ENCODE measurements at regions not wholly inside any gene's neighbourhood (a gene's known extent, or its start where the extent isn't known, plus 50 kb on each side); places are given as distances from the start of the nearest gene placed in this dataset.
"Not testable (repeated sequence)": the region's sequence is repeated elsewhere in the genome, so short reads cannot be mapped to it uniquely, and the experiment has no call there.

DNA sequence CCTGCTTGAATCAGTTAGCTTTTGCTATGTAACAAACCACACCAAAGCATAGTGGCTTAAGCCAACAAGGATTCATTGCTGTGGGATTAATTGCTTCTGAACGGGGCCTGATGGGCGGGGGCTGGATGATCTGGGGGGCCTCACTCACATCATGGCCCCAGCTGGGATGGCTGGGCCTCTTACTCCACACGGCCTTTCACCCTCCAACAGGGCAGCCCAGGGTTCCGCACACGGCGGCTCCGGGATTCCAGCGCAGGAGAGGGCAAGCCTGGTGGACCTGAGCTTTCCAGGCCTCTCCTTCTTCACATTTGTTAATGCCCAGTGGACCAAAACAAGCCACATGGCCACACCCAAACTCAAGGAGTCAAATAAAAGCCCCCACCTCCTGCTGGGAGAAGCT is 86.3 kb upstream of the PHLPP1 start:
- no peak for DNase-seq

DNA sequence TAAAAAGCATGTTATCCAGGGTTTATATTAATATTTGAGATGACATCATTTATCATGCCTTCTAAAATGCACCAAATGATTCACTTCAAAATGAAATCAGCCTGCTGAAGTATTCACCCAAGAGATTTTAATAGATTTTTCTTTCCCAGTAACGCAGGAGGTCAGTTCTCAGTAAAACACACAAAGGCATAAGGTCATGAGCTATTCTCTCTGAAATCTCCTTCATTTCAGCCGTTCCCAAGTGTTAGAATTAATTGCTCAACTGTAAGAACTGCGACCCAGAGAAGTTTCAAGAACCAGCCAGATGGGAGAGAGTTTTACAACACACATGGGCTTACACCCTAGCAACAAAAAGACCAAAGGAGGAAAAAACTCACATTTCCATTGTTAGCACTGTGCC is 84.2 kb upstream of the PHLPP1 start:
- DNase-seq: no peak

DNA sequence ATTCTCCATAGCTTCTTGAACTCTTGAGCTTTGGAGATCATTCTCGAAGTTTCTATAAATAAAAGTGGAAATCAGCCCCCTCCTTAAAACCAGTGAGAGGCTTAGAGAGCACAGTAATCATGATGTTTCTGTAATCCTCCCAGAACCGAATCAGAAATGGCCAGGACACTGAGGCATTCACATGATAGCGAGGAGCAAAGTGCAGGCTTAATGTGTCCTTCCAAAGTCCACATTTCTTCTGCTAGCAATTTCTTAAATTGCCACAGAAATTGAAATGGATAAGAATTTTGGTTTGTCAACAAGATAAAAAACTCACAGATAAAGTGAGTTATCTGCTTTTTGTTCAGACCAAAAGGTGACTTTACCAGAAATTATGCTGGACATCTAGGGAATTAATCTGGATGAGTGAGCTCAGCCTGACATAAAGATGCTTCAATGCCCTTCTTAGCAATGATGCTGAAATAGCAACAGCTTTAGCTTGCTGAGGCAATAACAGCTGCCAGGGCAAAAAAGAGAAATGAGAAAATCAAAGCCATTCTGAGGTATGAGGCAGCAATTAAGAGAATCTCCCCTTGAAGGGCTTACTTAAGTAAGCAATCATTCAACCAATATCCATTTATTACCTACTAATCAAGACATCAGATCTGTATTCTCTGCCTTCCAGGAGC is 82.4 kb upstream of the PHLPP1 start:
- no peak for DNase-seq

DNA sequence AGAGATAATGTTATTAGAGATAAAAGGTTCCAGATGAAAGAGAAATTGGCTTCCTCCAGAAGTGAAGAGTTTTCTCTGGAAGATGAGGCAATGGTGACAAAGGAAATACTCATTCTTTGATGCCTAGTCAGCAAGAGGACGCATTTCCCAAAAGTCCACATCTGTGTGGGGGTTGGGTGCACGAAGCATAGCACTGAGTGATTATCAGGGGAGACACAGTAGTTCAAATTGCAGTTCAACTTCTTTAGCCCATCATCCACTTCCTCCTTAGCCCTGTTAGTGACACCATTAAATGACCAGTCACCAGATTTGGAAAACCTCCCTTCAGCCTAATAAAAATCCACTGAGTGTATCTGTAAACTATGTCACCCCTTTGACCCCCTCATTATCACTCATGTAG is 80.9 kb upstream of the PHLPP1 start:
- no peak for DNase-seq

DNA sequence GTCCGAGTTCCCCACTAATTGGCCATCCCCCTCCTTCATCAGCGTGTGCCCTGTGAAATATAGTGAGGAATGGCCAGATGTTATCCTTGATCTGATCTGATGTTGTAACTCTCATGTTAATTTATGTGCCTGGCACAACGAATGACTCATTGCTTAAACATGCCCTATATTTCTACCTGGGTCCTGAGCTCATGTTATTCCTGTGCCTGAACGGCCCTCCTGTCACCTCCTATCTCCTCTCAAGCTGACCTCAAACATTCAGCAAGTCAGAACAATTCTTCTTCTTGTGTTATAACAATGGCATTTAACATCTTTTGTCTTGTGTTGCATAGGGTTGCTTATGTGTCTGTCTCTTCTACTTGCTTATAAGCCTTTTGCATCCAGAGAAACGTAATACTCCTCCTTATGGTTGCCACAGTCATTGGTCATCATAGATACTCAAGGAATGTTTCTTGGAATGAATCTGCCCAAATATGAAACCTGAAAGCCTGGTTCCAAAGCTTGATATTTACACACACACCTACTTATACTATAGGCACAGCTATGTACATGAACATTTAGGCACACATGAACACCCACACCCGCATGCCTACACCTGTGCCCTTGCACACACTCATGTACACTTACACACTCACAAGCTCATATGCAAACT is 80.2 kb upstream of the PHLPP1 start:
- DNase-seq: no peak

DNA sequence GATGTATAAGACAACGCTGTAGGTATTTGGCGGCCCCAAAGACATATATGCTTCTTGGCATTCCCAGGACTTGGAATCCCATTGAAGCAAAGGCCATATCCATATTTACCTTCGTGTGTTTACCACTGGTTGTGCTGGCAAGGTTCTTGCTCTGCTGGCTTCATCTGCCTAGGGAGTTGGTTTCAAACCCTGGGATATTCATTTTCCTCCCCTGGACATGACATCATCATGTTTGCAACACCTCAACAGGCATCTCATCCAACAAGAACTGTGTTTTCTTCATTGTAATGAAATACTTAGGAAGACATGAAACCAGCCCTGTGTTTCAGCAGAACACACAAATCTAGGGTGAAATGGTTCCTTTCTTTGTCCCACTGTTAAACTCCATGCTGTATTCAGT is 77.9 kb upstream of the PHLPP1 start:
- no peak for DNase-seq

DNA sequence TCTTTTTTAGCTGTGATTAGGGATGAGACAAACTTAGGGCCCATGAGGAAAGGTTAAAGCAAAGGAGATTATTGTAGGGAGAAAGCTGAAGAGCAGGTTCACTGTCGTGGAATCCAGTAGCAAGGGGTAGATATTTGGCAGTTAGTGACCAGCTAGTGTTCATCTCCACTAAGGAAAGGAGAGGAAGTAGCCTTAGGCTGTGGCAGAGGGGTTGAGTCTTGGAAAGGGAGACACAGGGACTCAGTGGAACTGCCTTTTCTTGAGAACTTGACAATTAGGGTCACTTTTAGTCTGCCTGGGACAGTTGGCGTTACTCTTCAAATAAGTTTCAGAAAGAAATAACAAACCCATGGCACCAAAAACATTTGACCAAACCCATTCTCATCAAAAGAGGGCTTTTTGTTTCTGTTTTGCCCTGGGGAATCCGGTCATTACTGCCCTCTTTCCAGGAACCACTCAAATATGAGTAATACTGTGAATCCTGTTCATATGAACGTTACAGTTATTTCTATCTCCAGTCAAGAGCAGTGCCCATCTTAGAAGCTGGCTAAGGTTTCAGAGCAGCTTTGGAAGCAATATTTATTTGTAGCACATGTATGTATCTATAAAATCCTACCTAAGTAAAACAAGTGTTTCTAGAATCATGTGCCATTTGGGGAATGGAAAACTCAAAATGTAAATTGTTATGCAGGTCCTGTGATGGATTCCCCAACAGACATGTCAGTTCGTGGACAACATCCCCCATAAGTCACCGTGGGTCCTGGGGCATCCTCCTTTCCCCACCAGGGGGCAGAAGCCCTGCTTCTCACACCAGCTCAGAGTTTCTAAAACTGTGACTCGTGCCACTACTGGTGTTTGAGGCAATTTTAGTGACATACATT is 77.3 kb upstream of the PHLPP1 start:
- DNase-seq: no peak

DNA sequence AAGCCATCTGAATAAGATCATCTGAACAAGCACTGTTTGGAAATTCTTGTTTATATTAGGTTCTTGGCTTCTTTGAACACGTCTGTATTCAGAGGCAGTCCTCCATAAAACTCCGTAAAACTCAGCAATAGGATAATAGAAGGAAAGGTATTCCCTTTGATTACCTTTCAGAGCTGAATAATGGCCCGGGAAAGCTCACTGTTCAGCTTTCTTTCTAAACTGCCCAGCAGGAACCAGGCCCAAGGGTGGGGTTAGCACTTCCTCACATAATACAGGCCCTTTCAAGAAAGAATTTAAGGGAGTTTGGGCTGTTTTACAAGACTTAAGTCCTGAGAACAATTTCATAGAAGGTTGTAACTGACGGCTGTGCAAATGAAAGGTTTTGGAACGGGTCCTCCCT is 72.2 kb upstream of the PHLPP1 start:
- no peak for DNase-seq

DNA sequence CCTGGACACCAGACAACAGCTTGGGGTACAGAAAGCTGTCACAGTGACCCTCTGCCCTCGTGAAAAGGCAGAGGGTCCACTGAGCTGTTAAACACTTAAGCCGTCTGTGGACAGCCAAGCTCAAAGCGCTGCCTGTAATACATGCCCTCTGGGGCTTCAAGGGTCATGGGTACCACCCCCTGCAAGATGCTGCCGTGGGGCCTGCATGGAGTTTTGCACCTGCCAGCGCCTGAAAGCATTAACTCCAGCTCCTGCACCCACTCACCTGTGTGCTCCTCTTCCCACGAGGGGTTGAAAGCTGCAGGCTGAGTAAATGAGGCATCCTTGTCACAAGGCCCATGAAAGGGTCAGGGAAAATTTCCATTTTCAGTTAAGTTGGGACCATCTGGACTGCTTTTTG is 70.6 kb upstream of the PHLPP1 start:
- DNase-seq: no peak

DNA sequence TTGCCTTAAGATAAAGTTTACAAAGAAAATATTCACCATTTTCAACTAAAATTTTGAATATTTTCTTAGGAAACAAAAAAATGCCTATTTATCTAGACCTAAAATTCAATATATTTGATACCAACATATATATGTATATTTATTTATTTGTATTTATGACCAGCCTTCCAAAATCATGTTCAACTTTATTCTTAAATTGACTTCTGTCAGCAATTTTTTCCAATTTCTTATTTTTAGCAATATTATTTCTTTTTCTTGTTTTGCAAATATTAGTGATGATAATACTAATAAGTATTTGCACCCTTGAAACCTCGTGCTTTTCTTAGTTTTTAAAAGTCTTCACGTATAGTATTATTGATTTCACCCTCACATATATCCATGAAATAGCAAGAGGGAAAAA is 68.2 kb upstream of the PHLPP1 start:
- no peak for DNase-seq

DNA sequence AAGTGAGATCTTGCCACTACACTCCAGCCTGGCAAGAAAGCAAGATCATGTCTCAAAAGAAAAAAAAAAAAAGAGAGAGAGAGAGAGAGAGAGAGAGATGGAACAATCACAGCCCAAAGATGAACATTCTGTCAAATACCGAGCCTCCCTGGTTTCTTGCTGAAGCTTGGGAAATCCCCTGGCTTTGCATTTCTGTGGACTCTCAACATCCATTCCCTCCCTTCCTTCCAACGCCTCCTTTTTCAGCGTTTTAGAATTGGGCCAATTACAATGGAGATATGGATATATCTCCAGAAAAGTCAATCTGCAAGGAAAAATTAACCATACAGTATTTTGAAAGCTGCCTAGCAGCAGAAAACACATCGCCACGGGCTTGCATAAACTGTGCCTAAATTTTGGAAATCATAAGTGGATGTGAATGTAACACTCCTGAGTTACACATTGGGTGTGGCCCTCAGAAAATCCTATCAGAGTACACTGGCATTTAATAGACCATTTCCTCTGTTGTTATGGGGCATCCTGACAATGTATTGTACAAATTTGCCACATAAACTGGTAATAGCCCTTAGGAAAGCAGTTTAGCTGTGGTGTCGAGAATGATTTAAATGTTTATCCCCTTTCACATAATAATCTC is 67.2 kb upstream of the PHLPP1 start:
- DNase-seq: no peak

DNA sequence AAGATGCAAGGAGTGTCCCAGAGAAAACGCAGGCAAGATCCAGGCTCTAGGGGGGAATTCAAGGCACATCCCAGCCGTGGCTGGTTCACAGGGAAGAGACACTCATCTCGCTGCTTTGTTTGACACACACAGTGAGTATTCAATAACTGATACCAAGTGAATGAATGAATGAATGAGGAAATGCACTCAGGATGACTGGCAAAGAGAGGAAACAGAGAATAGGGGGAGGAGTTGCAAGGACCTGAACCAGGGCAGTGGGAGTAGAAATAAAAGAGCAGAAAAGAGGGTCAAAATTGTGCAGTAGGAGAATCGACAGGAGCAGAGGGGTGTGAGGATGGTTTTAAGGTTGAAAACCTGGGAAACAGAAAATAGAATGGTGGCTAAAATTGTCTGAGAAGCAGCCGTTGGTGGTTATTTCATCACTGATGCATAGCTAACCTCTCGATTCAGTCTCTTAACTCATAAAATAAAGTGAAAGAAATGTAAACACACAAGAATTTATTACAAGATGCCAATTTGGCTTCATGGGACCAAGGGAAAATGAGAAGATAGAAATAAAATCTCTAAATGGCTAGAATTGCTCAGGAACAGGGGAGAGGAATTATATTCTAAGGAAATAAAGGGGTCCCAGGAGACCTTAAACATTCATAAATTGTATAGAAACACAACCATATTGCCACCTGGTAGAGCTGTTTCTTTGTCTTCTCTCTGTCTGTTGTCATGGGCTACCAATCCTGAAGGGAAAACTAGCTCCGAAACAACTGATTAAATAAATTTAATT is 63.9 kb upstream of the PHLPP1 start:
- DNase-seq: peak; percentile 9

DNA sequence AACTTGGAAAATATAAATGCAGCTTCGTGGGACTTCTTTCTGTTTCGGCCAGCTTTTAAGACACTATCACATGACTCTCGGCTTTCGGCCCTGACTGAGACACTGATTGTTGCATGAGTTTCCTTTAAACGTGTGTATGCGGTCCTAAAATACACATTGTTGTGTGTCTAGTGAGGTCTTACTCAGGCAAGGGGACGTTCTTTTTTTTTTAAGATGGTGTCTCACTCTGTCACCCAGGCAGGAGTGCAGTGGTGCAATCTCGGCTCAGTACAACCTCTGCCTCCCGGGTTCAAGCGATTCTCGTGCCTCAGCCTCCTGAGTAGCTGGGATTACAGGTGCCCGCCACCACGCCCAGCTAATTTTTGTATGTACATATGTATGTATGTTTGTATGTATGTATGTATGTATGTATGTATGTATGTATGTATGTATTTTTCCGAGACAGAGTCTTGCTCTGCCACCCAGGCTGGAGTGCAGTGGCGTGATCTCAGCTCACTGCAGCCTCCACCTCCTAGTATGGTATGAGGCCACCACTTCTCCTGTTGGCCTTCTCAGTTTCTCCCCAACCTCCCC is 63.2 kb upstream of the PHLPP1 start:
- DNase-seq: not testable (repeated sequence)

DNA sequence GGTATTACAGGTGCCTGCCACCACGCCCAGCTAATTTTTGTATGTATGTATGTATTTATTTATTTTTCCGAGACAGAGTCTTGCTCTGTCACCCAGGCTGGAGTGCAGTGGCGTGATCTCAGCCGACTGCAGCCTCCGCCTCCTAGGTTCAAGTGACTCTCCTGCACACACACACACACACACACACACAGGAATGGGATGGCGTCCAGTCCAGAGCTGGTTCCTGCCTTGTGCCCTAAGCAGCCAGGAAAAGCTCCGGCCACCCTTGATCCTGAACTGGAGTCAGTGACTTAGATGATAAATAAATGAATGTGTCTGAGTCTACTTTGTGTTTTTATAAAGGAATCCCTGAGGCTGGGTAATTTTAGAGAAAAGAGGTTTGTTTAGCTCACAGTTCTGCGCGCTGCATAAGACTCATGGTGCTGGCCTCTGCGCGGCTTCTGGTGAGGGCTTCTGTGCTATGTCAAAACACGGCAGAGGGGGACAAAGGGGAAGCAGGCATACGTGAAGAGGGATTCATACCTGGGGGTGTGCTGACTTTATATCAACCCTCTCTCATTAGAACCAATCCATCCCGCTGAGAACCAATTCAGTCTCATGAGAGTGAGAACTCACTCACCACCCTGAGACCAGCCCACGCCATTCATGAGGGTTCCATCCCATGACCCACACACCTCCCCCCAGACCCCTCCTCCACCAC is 59.7 kb upstream of the PHLPP1 start:
- no peak for DNase-seq

DNA sequence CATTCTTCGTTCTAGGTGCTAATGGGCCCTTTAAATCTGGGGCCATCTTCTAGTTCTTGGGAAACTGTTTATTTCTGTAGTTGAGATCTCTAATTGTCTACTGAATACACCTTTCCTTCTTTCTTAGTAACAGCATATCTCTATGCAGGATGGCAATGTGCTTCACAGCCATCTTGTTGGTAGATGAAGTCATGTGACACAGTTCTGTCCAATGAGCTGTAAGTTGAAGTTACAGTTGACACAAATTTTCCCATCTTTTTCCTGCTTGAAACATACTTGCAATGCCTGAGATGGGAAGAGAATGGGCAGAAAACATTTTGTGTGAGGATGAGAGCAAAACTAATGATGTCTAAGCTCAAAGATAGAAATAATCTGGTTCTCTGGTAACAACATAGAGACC is 57.3 kb upstream of the PHLPP1 start:
- no peak for DNase-seq

DNA sequence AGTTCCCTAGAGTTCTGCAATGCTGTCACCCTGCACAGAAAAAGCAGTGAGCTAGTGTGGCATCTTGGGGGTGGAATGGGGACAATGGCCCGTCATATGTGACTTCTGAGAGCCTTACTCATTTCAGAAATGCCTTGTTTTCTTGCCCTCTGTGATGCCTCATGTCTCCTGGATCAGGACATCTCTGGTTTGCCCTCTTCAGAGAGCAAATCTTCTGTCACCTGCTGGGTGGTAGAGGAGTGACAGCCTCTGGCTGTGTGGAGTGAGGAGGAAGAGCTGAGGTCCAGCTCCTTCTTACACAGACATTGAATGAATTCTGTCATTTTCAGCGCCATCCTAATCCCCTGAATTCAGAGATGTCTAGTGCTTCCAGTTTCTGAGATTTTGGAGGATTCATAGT is 55.6 kb upstream of the PHLPP1 start:
- no peak for DNase-seq

DNA sequence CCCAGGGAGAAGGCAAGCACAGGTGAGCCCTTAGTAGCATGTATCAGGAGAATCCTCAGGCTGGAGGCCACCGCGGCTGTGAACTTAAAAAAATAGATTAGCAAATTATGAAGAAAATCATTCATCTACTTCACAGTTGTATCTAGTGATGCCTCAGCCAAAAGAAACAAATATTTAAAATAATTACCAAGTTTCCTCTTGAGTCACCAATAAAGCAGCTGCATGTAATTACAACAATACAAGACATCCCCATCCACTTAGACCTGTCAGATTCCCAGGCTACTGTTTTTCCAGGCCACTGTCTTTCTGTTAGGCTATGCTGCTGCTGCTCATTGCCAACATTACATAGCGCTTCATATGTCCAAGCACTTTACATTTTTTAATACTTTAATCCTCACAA is 54.6 kb upstream of the PHLPP1 start:
- no peak for DNase-seq

DNA sequence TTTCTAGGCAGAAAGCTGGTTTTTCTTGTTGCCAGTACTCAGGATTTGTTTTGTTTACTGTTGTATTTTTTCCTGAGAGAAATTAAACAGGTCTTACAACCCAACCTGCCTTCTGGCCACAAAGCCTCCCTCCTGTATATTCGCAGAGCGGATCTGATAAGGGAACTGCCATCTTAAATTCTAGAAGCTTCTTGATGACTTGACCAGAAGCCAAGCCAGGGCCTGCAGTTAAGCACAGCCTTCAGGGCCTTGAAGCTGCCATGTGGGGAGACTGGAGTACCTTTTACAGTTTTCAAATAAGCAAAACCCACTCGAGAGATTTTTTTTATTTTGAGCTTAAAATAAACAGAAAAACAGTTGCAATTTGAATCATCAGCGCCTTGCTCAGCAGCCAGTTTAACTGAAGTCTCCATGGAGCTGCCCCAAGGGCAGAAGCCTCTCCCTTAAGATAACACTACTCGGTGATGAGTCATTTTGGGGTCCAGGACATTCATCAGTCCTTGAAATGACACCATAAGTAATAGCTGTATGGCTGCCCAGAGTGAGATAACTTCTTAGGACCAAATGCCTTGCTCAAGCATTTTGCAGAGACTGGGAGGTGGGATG is 51.5 kb upstream of the PHLPP1 start:
- DNase-seq: no peak

DNA sequence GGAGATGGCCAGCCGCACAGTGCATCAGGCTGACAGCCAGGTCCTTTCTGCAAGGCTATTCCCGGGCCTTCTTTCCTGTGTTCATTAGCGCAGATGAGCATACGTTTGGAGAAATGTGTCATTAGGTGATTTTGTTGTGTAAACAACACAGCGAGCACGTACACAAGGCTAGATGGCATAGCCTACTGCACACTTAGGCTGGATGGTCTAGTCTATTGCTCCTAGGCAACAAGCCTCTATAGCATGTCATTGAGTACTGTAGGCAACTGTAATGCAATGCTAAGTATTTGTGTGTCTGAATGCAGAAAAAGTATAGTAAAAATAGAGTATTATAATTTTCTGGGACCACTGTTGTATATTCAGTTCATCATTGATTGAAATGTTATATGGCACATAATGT is 50.9 kb upstream of the PHLPP1 start:
- no peak for DNase-seq

DNA sequence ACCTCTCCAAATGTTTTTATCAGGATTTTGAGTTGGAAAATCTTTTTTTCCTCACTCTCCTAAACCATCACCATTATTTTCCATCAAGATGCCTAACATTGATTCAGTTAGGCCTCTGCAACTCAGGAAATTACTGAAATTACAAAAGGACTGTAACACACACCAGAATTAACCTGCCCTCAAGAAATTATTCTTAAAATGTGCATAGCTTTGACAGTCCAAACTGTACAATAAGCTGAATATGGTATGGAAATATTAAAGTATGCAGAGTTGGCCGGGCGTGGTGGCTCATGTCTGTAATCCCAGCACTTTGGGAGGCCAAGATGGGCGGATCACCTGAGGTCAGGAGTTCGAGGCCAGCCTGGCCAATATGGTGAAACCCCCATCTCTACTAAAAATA is 50.2 kb upstream of the PHLPP1 start:
- DNase-seq: no peak

Data from NCI-H1092 treated with DMSO at 0.1 percent for 48 hours (cell line).